Neural cell (in vitro differentiated cells): ENCODE measurements at regions not wholly inside any gene's neighbourhood (a gene's known extent, or its start where the extent isn't known, plus 50 kb on each side); places are given as distances from the start of the nearest gene placed in this dataset.

ENCODE experiments used
- TF ChIP-seq, protein P1 (sequence below): fragments of 450-650 bp; IDR thresholded peaks from 2 replicates; pipeline ENCODE4 v1.5.1; 2014; ENCODE audit warnings: antibody characterized with exemption, mild to moderate bottlenecking, moderate library complexity; ENCODE audit not compliant: poor library complexity, severe bottlenecking
- TF ChIP-seq, protein P2 (sequence below): IDR thresholded peaks from 2 replicates; pipeline ENCODE4 v1.6.1; 2012; ENCODE audit warnings: borderline replicate concordance

DNA sequence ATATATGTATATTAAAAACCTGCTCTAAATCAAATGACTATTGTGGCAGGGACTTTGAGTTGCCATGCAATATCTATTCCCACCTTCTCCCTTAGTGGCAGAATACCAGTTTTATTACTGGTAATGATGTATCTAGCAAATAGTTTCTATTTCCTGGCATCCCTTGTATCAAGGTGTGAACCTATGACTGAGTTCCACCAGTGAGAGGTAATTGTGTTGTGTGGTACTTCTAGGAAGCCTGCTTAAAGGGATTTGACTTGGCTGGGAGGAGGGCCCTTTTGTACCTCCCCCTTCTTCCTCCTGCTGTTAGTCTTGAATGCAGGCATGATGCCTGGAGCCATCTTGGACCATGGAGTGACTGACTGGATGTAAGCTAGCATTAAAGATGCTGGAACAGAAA, 65.4 kb upstream of the DYNLT3 start:
- TF ChIP-seq, protein P1, sequence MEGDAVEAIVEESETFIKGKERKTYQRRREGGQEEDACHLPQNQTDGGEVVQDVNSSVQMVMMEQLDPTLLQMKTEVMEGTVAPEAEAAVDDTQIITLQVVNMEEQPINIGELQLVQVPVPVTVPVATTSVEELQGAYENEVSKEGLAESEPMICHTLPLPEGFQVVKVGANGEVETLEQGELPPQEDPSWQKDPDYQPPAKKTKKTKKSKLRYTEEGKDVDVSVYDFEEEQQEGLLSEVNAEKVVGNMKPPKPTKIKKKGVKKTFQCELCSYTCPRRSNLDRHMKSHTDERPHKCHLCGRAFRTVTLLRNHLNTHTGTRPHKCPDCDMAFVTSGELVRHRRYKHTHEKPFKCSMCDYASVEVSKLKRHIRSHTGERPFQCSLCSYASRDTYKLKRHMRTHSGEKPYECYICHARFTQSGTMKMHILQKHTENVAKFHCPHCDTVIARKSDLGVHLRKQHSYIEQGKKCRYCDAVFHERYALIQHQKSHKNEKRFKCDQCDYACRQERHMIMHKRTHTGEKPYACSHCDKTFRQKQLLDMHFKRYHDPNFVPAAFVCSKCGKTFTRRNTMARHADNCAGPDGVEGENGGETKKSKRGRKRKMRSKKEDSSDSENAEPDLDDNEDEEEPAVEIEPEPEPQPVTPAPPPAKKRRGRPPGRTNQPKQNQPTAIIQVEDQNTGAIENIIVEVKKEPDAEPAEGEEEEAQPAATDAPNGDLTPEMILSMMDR = no peak
- TF ChIP-seq, protein P2, sequence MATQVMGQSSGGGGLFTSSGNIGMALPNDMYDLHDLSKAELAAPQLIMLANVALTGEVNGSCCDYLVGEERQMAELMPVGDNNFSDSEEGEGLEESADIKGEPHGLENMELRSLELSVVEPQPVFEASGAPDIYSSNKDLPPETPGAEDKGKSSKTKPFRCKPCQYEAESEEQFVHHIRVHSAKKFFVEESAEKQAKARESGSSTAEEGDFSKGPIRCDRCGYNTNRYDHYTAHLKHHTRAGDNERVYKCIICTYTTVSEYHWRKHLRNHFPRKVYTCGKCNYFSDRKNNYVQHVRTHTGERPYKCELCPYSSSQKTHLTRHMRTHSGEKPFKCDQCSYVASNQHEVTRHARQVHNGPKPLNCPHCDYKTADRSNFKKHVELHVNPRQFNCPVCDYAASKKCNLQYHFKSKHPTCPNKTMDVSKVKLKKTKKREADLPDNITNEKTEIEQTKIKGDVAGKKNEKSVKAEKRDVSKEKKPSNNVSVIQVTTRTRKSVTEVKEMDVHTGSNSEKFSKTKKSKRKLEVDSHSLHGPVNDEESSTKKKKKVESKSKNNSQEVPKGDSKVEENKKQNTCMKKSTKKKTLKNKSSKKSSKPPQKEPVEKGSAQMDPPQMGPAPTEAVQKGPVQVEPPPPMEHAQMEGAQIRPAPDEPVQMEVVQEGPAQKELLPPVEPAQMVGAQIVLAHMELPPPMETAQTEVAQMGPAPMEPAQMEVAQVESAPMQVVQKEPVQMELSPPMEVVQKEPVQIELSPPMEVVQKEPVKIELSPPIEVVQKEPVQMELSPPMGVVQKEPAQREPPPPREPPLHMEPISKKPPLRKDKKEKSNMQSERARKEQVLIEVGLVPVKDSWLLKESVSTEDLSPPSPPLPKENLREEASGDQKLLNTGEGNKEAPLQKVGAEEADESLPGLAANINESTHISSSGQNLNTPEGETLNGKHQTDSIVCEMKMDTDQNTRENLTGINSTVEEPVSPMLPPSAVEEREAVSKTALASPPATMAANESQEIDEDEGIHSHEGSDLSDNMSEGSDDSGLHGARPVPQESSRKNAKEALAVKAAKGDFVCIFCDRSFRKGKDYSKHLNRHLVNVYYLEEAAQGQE = no peak
